ENCODE measurements at regions not wholly inside any gene's neighbourhood (a gene's known extent, or its start where the extent isn't known, plus 50 kb on each side); places are given as distances from the start of the nearest gene placed in this dataset.

GRCh38 chr7:68547799-68548198 lies 1050.5 kb upstream of the AUTS2 start:
- no peak for TF ChIP-seq CTCF (conservative IDR thresholded peaks at IDR 0.05; ENCODE audit: low read depth, low read length)
- no peak for TF ChIP-seq EZH2 (IDR thresholded peaks at IDR 0.05; ENCODE audit: borderline replicate concordance, low read depth, low read length, poor library complexity, severe bottlenecking)

Measured in A673 (cell line).